ENCODE measurements at regions not wholly inside any gene's neighbourhood (a gene's known extent, or its start where the extent isn't known, plus 50 kb on each side); places are given as distances from the start of the nearest gene placed in this dataset.

DNA sequence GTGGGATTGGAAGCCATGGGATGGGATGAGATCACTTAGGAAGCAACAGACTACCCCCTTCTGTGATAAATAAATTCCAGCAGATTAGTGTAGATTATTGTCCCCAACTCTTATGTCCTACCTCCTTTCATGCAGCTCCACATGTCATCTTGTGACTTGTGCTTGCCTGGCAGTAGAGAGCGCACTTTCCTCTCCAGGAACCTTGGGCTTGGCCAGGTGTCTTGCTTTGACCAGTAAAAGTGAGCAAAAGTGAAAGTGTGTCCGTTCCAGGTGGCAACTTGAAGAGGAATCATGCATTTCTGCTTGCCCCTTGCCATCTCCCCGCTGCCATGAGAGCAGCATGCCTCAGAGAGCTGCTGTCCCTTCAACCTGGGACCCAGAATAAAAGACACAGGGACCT, 122.9 kb upstream of the ERG start:
- TF ChIP-seq, protein P1, sequence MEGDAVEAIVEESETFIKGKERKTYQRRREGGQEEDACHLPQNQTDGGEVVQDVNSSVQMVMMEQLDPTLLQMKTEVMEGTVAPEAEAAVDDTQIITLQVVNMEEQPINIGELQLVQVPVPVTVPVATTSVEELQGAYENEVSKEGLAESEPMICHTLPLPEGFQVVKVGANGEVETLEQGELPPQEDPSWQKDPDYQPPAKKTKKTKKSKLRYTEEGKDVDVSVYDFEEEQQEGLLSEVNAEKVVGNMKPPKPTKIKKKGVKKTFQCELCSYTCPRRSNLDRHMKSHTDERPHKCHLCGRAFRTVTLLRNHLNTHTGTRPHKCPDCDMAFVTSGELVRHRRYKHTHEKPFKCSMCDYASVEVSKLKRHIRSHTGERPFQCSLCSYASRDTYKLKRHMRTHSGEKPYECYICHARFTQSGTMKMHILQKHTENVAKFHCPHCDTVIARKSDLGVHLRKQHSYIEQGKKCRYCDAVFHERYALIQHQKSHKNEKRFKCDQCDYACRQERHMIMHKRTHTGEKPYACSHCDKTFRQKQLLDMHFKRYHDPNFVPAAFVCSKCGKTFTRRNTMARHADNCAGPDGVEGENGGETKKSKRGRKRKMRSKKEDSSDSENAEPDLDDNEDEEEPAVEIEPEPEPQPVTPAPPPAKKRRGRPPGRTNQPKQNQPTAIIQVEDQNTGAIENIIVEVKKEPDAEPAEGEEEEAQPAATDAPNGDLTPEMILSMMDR (IDR thresholded peaks at IDR 0.05; ENCODE audit: insufficient read depth, low read length, poor library complexity, severe bottlenecking), result no peak
- no peak for TF ChIP-seq EZH2phosphoT487 (conservative IDR thresholded peaks at IDR 0.05; ENCODE audit: low read length)

Data from SU-DHL-6 (cell line).